SK-N-SH treated with all-trans-retinoic acid at 6 μM for 48 hours (cell line): ENCODE measurements at regions not wholly inside any gene's neighbourhood (a gene's known extent, or its start where the extent isn't known, plus 50 kb on each side); places are given as distances from the start of the nearest gene placed in this dataset.

Experiments
- CREB5 ChIP-seq: fragments of 250-450 bp; sonication (Bioruptor Pico); IDR thresholded peaks from 2 replicates; pipeline ENCODE4 v1.5.1; 2020; ENCODE audit warnings: low read depth, mild to moderate bottlenecking, moderate library complexity
- CSRNP3 ChIP-seq: fragments of 250-450 bp; sonication (Bioruptor Pico); IDR thresholded peaks from 2 replicates; pipeline ENCODE4 v1.5.1; 2021; ENCODE audit warnings: mild to moderate bottlenecking, moderate library complexity
- ESRRG ChIP-seq: fragments of 250-450 bp; sonication (Bioruptor Pico); IDR thresholded peaks from 2 replicates; pipeline ENCODE4 v1.6.1; 2021; ENCODE audit warnings: mild to moderate bottlenecking
- GLIS3 ChIP-seq: fragments of 250-450 bp; sonication (Bioruptor Pico); IDR thresholded peaks from 2 replicates; pipeline ENCODE4 v1.5.0; 2020; ENCODE audit warnings: mild to moderate bottlenecking, moderate library complexity
- PATZ1 ChIP-seq: fragments of 250-450 bp; sonication (Bioruptor Pico); IDR thresholded peaks from 2 replicates; pipeline ENCODE4 v1.8.0; 2020; ENCODE audit warnings: mild to moderate bottlenecking, moderate library complexity, borderline replicate concordance
- SNAI2 ChIP-seq: fragments of 250-450 bp; sonication (Bioruptor Pico); IDR thresholded peaks from 2 replicates; pipeline ENCODE4 v1.5.0; 2020; ENCODE audit warnings: mild to moderate bottlenecking, moderate library complexity
- ZFP3 ChIP-seq: fragments of 250-450 bp; sonication (Bioruptor Pico); IDR thresholded peaks from 2 replicates; pipeline ENCODE4 v1.5.0; 2020; ENCODE audit warnings: mild to moderate bottlenecking, moderate library complexity
- ZNF565 ChIP-seq: fragments of 450-650 bp; formaldehyde crosslinking; conservative IDR thresholded peaks from 2 replicates; pipeline ENCODE4 v1.5.0; 2020; ENCODE audit warnings: low read depth, mild to moderate bottlenecking, moderate library complexity
- ZNF70 ChIP-seq: fragments of 450-650 bp; formaldehyde crosslinking; IDR thresholded peaks from 2 replicates; pipeline ENCODE4 v1.5.0; 2020; ENCODE audit warnings: mild to moderate bottlenecking, moderate library complexity

- TF ChIP-seq ZNF70 (CRISPR knock-in tag) (no peak), ZNF565 (CRISPR knock-in tag) (no peak), PATZ1 (CRISPR knock-in tag) (no peak), ESRRG (CRISPR knock-in tag) (no peak), SNAI2 (CRISPR knock-in tag) (no peak), ZFP3 (CRISPR knock-in tag) (no peak), CSRNP3 (CRISPR knock-in tag) (no peak), CREB5 (CRISPR knock-in tag) (no peak), GLIS3 (CRISPR knock-in tag) (no peak)
These were observed 454.9 kb upstream of the HTR2A start for GRCh38 chr13:47351798-47352197.
